ENCODE measurements at regions not wholly inside any gene's neighbourhood (a gene's known extent, or its start where the extent isn't known, plus 50 kb on each side); places are given as distances from the start of the nearest gene placed in this dataset.

GRCh38 chr20:12702312-12702711 is 306.5 kb upstream of the SPTLC3 start:
- Histone ChIP-seq H3K9me3 (ENCODE audit: low read length) (no peaks in the 10 kb centered on the region), H3K4me3 (ENCODE audit: low read depth, low read length, poor library complexity, severe bottlenecking) (no peak overlapping the region), H3K36me3 (ENCODE audit: insufficient read depth, low read length) (no peaks in the 10 kb centered on the region), H3K4me1 (ENCODE audit: insufficient read depth, low read length, severe bottlenecking) (no peaks in the 10 kb centered on the region), H3K27me3 (ENCODE audit: insufficient read depth, low read length) (no peaks in the 10 kb centered on the region), H4K20me1 (ENCODE audit: insufficient read depth, low read length) (no peaks in the 10 kb centered on the region), H3K27ac (ENCODE audit: low read depth, low read length, poor library complexity, severe bottlenecking) (no peak overlapping the region), H3K79me2 (ENCODE audit: insufficient read depth, low read length) (no peaks in the 10 kb centered on the region), H3K9me2 (ENCODE audit: low read depth, low read length) (no peaks in the 10 kb centered on the region), H3F3A (ENCODE audit: insufficient read depth, low read length) (no peaks in the 10 kb centered on the region), H3K9ac (ENCODE audit: low read length) (no peak overlapping the region), H3K4me2 (ENCODE audit: low read length) (no peak overlapping the region), H2AFZ (ENCODE audit: low read length) (no peak overlapping the region)
- TF ChIP-seq EZH2 (IDR thresholded peaks at IDR 0.05; ENCODE audit: borderline replicate concordance, low read length): no peak
- TF ChIP-seq, protein P1, sequence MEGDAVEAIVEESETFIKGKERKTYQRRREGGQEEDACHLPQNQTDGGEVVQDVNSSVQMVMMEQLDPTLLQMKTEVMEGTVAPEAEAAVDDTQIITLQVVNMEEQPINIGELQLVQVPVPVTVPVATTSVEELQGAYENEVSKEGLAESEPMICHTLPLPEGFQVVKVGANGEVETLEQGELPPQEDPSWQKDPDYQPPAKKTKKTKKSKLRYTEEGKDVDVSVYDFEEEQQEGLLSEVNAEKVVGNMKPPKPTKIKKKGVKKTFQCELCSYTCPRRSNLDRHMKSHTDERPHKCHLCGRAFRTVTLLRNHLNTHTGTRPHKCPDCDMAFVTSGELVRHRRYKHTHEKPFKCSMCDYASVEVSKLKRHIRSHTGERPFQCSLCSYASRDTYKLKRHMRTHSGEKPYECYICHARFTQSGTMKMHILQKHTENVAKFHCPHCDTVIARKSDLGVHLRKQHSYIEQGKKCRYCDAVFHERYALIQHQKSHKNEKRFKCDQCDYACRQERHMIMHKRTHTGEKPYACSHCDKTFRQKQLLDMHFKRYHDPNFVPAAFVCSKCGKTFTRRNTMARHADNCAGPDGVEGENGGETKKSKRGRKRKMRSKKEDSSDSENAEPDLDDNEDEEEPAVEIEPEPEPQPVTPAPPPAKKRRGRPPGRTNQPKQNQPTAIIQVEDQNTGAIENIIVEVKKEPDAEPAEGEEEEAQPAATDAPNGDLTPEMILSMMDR (IDR thresholded peaks at IDR 0.05; ENCODE audit: low read length): no peak

GRCh38 chr20:12715371-12715770 is 293.4 kb upstream of the SPTLC3 start:
- no peak overlapping the region for H3K4me2 ChIP-seq (ENCODE audit: low read length)
- no peaks in the 10 kb centered on the region for H3K4me1 ChIP-seq (ENCODE audit: insufficient read depth, low read length, severe bottlenecking)
- H3K9ac ChIP-seq (ENCODE audit: low read length): no peak overlapping the region
- no peaks in the 10 kb centered on the region for H3K9me2 ChIP-seq (ENCODE audit: low read depth, low read length)
- no peaks in the 10 kb centered on the region for H3K9me3 ChIP-seq (ENCODE audit: low read length)
- no peak for TF ChIP-seq EZH2 (IDR thresholded peaks at IDR 0.05; ENCODE audit: borderline replicate concordance, low read length)
- TF ChIP-seq, protein P1 (IDR thresholded peaks at IDR 0.05; ENCODE audit: low read length): no peak
- H3K79me2 ChIP-seq (ENCODE audit: insufficient read depth, low read length): no peaks in the 10 kb centered on the region
- no peak overlapping the region for H3K4me3 ChIP-seq (ENCODE audit: low read depth, low read length, poor library complexity, severe bottlenecking)
- no peaks in the 10 kb centered on the region for H3F3A ChIP-seq (ENCODE audit: insufficient read depth, low read length)
- no peaks in the 10 kb centered on the region for H4K20me1 ChIP-seq (ENCODE audit: insufficient read depth, low read length)
- H3K27me3 ChIP-seq (ENCODE audit: insufficient read depth, low read length): no peaks in the 10 kb centered on the region
- no peaks in the 10 kb centered on the region for H3K36me3 ChIP-seq (ENCODE audit: insufficient read depth, low read length)
- H3K27ac ChIP-seq (ENCODE audit: low read depth, low read length, poor library complexity, severe bottlenecking): no peak overlapping the region
- H2AFZ ChIP-seq (ENCODE audit: low read length): no peak overlapping the region

DNA sequence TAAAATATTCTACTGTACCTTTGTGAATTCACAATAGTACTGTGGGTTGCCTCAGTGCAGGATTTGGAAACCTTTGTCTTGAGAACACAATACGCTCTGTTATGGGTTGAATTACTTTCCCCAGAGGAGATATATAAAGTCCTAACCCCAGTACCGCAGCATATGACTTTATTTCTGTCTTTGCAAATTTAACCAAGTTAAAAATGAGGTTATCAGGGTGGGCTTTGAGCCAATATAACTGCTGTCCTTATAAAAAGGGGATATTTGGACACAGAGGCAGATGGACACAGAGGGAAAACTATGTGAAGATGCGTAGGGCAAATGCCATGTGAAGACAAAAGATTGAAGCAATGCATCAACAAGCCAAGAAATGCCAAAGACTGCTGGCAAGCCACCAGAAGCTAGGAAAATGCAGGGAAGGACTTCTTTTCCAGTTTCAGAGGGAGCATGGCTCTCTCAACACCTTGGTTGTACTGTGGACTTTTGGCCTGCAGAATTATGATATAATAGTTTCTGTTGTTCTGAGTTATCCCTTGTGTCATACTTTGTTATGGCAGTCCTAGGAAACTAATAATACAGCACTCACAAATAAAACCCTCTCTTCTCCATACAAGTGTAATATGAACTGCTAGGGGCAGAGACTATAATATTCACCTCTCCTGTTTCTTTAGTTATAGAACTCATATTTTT is 292.6 kb upstream of the SPTLC3 start:
- TF ChIP-seq, protein P1 (IDR thresholded peaks at IDR 0.05; ENCODE audit: low read length): no peak
- no peak for TF ChIP-seq EZH2 (IDR thresholded peaks at IDR 0.05; ENCODE audit: borderline replicate concordance, low read length)
- H3F3A ChIP-seq (ENCODE audit: insufficient read depth, low read length): no peaks in the 10 kb centered on the region
- no peaks in the 10 kb centered on the region for H3K27me3 ChIP-seq (ENCODE audit: insufficient read depth, low read length)
- H3K9ac ChIP-seq (ENCODE audit: low read length): no peak overlapping the region
- H3K4me1 ChIP-seq (ENCODE audit: insufficient read depth, low read length, severe bottlenecking): no peaks in the 10 kb centered on the region
- H4K20me1 ChIP-seq (ENCODE audit: insufficient read depth, low read length): no peaks in the 10 kb centered on the region
- H3K4me2 ChIP-seq (ENCODE audit: low read length): no peak overlapping the region
- no peak overlapping the region for H3K27ac ChIP-seq (ENCODE audit: low read depth, low read length, poor library complexity, severe bottlenecking)
- no peaks in the 10 kb centered on the region for H3K79me2 ChIP-seq (ENCODE audit: insufficient read depth, low read length)
- no peaks in the 10 kb centered on the region for H3K9me2 ChIP-seq (ENCODE audit: low read depth, low read length)
- H3K4me3 ChIP-seq (ENCODE audit: low read depth, low read length, poor library complexity, severe bottlenecking): no peak overlapping the region
- H3K36me3 ChIP-seq (ENCODE audit: insufficient read depth, low read length): no peaks in the 10 kb centered on the region
- no peak overlapping the region for H2AFZ ChIP-seq (ENCODE audit: low read length)
- H3K9me3 ChIP-seq (ENCODE audit: low read length): no peaks in the 10 kb centered on the region
